ENCODE measurements at regions not wholly inside any gene's neighbourhood (a gene's known extent, or its start where the extent isn't known, plus 50 kb on each side); places are given as distances from the start of the nearest gene placed in this dataset.

DNA sequence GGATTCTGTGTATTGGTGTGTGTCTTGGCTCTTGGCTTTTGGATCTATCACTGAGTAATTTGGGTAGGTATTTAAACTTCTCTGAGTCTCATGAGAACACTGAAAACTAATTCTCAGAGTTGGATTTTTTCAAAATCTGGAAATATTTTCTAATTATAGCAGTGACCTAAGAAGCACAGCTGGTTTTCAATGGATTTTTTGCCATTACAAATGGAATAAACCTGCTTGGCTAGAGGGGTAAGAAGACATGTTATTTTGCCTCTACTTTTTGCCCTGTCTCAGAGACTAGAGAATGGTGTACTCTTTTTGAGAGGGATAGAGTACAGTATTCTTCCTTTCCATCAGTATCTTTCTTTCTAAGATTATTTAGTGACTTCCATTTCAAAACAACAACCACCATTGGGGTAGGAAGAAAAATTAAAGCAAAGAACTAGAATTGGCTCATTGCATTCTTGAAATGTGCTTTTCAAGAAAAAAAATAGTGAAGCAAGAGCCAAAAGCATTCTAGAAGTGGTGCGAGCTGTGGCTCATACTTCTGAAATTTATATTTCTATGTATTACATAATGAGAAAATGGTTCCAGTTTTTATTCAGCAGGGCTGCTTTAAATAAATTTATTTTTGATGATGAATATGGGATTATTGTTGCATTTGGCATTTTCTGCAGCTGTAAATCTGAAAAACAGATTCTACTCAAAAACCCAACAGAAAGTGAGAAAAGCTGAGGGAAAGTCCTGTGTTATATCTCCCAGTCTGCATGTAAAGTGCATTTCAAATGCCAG, 850.2 kb upstream of the SLIT2 start:
- no peak for DNase-seq (ENCODE audit: low read depth)

GRCh38 chr4:19400820-19401219, 850.9 kb upstream of the SLIT2 start:
- DNase-seq (ENCODE audit: low read depth) = no peak

- no peak for DNase-seq (ENCODE audit: low read depth)
These were observed 852.7 kb upstream of the SLIT2 start for GRCh38 chr4:19399001-19399400.

DNA sequence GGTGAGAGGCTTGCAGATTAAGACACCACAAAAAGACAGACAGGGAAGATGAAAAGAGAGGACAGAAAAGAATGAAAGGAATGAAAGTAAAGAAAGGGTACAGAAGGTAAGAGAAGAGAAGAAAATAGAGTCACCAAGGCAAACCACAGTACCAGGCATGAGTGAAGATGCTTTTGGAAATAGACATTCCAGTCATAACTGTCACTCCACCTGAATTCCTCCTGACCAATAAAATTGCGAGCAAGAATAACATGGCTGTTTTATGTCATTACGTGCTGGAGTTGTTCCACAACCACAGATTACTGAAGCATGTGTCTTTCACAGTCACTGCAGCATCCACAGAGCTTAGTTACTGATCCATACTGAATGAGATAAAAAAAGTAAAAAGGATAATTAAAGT, 864.9 kb upstream of the SLIT2 start:
- DNase-seq (ENCODE audit: low read depth) = no peak

DNA sequence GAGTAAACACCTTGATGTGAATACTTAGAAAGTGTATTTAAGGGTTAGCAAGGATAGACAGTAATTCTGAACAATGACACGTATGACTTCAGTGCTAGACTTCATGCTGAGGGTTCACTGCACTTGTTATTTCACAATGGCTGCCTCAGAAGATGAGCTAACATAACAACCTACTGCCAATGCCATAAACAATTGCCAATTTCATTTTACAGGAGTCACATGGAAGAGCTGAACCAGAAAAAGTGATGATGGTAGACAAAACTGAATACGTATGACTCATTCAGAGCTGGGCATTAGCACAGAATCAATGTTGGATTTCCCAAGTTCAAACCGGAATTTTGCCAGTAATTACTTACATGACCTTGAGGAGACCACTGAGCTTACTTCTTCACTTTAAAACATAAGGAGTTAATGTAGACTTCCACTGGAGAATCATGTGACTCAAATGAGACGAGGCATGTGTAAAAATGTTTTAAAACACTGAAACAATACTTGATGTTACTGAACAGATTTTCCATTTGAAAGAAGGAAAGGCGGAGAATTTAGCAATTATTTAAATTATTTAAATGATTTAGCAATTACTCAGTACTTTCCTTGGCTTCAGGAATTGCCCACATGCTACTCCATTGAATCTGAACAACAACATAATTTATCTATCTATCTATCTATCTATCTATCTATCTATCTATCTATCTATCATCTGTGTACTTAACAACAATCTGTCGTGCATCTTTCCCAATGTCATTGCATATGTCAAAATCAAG, 868.5 kb upstream of the SLIT2 start:
- DNase-seq (ENCODE audit: low read depth) = no peak

GRCh38 chr4:19381068-19381467, 870.6 kb upstream of the SLIT2 start:
- DNase-seq (ENCODE audit: low read depth) = no peak

DNA sequence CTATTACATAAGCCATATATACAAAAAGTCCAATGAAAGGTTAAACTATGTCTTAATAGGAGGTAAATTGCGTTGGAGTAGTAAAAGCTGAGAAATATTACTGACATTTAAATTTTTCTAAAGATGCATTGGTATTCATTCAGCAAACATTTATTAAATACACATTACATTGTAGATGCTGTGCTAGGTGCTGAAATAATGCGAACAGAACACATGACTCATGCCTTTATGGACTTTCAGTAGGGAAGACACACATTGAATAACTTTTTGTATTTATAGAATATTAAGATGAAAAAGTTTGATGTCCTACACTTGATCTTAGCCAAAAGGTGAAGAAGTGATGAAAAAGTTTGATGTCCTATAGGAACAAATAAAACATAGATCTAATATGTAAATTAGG, 871.1 kb upstream of the SLIT2 start:
- DNase-seq (ENCODE audit: low read depth) = no peak

DNA sequence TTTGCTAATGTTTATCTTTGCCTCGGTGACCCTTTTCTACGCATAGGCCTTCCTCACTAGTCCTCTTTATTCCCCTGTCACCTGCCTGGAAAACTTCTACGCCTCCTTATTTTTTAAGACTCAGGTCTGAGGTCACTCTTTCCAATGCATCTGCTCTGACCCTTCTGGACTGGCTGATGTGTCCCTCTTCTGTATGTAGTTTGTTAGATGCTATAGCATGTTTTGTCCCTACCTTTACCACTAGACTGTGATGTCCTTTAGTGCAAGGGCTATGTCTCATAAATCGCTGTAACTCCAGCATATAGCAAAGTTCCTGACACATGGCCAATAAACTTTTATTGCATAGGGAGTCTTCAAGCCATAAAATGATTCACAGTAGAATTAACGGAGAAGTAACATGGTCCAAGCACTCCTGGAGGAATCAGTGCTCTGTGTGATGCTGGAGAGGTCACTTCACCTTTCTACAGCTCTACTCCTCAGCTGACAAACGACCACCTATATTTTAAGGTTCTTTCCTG, 872.5 kb upstream of the SLIT2 start:
- no peak for DNase-seq (ENCODE audit: low read depth)

GRCh38 chr4:19375931-19376330, 875.8 kb upstream of the SLIT2 start:
- DNase-seq (ENCODE audit: low read depth) = no peak

GRCh38 chr4:19375136-19375804, 876.4 kb upstream of the SLIT2 start:
- no peak for DNase-seq (ENCODE audit: low read depth)

DNA sequence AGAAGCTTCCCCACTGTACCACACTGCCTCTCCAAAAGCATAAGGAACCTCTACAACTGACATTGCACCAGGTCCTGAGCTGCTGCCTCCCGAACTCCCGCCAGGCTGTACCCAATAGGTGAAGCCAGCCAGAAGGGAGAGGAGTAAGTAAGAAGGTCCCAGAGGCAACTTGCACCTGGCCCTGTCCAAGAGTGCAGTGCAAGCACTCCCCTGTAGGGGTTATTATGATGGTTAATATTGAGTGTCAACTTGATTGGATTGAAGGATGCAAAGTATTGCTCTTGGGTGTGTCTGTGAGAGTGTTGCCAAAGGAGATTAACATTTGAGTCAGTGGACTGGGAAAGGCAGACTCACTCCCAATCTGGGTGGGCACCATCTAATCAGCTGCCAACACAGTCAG, 879.3 kb upstream of the SLIT2 start:
- no peak for DNase-seq (ENCODE audit: low read depth)

- no peak for DNase-seq (ENCODE audit: low read depth)
These were observed 882.9 kb upstream of the SLIT2 start for GRCh38 chr4:19368800-19369199.

DNA sequence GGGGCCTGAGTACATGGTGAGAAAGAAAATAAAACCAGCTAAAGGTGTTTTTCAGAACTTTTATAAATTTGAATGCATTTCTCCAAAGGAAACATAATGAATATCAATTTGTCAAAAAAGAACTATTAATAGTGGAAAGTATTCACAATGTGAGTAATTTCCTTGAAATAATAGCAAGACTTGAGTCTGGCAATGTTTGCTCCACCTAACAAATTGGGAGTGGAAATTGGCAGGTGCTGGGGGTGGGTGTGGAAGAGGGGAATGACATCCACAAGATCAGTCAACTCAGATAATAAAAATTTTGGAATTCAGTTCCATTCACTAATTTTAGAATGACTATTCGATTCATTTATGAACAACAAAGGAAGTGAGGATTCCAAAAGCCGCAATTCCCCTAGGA, 884.8 kb upstream of the SLIT2 start:
- DNase-seq (ENCODE audit: low read depth) = no peak

DNA sequence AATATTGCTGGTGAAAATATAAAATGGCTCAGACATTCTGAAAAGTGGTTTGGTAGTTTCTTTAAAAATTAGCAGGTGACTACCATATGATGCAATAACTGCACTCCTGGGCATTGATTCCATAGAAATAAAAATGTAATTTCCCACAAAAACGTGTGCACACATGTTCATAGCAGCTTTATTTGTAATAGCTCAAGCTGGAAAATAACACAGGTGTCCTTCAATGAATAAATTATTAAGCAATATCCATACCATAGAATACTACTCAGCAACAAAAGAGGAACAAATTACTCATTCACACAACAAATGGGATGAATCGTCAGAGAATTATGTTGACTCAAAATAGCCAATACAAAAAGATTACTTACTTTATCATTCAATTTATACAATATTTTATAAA, 893.7 kb upstream of the SLIT2 start:
- no peak for DNase-seq (ENCODE audit: low read depth)

GRCh38 chr4:19349416-19349815, 902.3 kb upstream of the SLIT2 start:
- DNase-seq (ENCODE audit: low read depth) = no peak

GRCh38 chr4:19348746-19349145, 903.0 kb upstream of the SLIT2 start:
- DNase-seq (ENCODE audit: low read depth) = no peak

DNA sequence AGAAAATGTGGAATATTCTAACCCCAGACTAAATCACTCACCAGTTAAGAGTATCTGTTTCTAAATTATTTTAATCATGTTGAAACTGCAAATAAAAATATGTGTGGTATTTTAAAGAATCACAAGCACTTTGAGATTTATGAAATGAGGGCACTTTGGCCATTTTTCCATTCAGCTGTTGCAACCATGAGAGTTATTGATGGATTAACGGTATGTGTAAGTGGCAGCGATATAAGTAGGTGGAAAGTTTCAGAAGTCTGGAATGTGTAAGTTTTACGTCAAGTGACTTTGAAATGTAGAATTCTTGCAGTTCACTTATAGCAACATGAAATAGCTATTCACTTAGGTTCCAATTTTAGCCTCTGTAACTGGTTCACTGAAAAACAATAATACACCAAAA, 905.1 kb upstream of the SLIT2 start:
- DNase-seq (ENCODE audit: low read depth) = no peak

GRCh38 chr4:19329631-19330030, 922.1 kb upstream of the SLIT2 start:
- no peak for DNase-seq (ENCODE audit: low read depth)

- no peak for DNase-seq (ENCODE audit: low read depth)
These were observed 922.6 kb upstream of the SLIT2 start for GRCh38 chr4:19329077-19329476.

DNA sequence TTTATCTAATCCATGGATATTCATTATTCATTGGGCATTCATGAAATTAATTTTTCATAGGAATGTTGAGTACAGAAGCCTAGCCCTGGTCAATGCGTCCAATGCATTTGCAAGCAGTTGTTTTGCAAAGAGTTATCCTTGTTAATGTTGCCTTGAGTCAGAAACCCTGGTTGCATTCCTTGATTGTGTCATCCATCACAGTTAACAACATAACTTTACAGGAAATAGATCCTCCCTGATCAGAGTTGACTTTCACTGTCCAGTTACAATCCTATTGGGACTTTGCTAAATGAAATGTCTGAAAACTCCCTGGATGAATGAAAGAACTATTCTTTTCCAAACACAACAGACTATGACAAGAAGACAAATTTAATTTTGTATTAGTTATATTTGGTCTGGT, 924.3 kb upstream of the SLIT2 start:
- no peak for DNase-seq (ENCODE audit: low read depth)

- no peak for DNase-seq (ENCODE audit: low read depth)
These were observed 927.5 kb upstream of the SLIT2 start for GRCh38 chr4:19324184-19324583.

GRCh38 chr4:19319607-19320006, 932.1 kb upstream of the SLIT2 start:
- DNase-seq (ENCODE audit: low read depth) = no peak

GRCh38 chr4:19317377-19317776, 934.3 kb upstream of the SLIT2 start:
- no peak for DNase-seq (ENCODE audit: low read depth)

Data from stimulated activated CD8-positive, alpha-beta memory T cell treated with anti-CD3 and anti-CD28 coated beads, Interleukin-4, amount 100 ng/mL, for 24 hours (primary cell).